GM19395 (cell line): ENCODE measurements at regions not wholly inside any gene's neighbourhood (a gene's known extent, or its start where the extent isn't known, plus 50 kb on each side); places are given as distances from the start of the nearest gene placed in this dataset.
"Not testable (repeated sequence)": the region's sequence is repeated elsewhere in the genome, so short reads cannot be mapped to it uniquely, and the experiment has no call there.

Experiments used
- ATAC-seq: cut with Tn5 transposase; IDR thresholded peaks from one replicate; pipeline ENCODE4 v1.9.1; 2021; ENCODE audit warnings: mild to moderate bottlenecking, moderate library complexity; ENCODE audit not compliant: unreplicated experiment

GRCh38 chr3:159502986-159503385 lies 485.6 kb upstream of the IL12A start:
- no peak for ATAC-seq

GRCh38 chr3:159510988-159511387 lies 477.6 kb upstream of the IL12A start:
- not testable (repeated sequence) for ATAC-seq

- ATAC-seq, result no peak
Measured at GRCh38 chr3:159513444-159513843, 475.2 kb upstream of the IL12A start.

- ATAC-seq, result no peak
Measured at GRCh38 chr3:159513867-159514380, 474.7 kb upstream of the IL12A start.

- no peak for ATAC-seq
Measured at GRCh38 chr3:159517105-159517504, 471.5 kb upstream of the IL12A start.

GRCh38 chr3:159520638-159521037 lies 468.0 kb upstream of the IL12A start:
- no peak for ATAC-seq

GRCh38 chr3:159522276-159522675 lies 466.4 kb upstream of the IL12A start:
- ATAC-seq, result no peak

GRCh38 chr3:159528251-159528895 lies 460.3 kb upstream of the IL12A start:
- ATAC-seq, result no peak

- ATAC-seq, result no peak
Measured at GRCh38 chr3:159532577-159532976, 456.1 kb upstream of the IL12A start.

GRCh38 chr3:159534496-159534895 lies 454.1 kb upstream of the IL12A start:
- ATAC-seq, result no peak

GRCh38 chr3:159536876-159537275 lies 451.8 kb upstream of the IL12A start:
- ATAC-seq, result no peak

GRCh38 chr3:159538507-159538906 lies 450.1 kb upstream of the IL12A start:
- ATAC-seq, result no peak

- ATAC-seq, result no peak
Measured at GRCh38 chr3:159540882-159541495, 447.6 kb upstream of the IL12A start.

- no peak for ATAC-seq
Measured at GRCh38 chr3:159548675-159549335, 439.8 kb upstream of the IL12A start.

- no peak for ATAC-seq
Measured at GRCh38 chr3:159555205-159555604, 433.4 kb upstream of the IL12A start.

GRCh38 chr3:159559771-159560170 lies 428.9 kb upstream of the IL12A start:
- no peak for ATAC-seq

GRCh38 chr3:159560214-159560979 lies 428.2 kb upstream of the IL12A start:
- ATAC-seq, result no peak

GRCh38 chr3:159565313-159565712 lies 423.3 kb upstream of the IL12A start:
- no peak for ATAC-seq

GRCh38 chr3:159583662-159584061 lies 405.0 kb upstream of the IL12A start:
- no peak for ATAC-seq

GRCh38 chr3:159584421-159584820 lies 404.2 kb upstream of the IL12A start:
- no peak for ATAC-seq

- ATAC-seq, result no peak
Measured at GRCh38 chr3:159586571-159587202, 401.9 kb upstream of the IL12A start.
